Activated CD8-positive, alpha-beta memory T cell treated with anti-CD3 and anti-CD28 coated beads for 36 hours (primary cell): ENCODE measurements at regions not wholly inside any gene's neighbourhood (a gene's known extent, or its start where the extent isn't known, plus 50 kb on each side); places are given as distances from the start of the nearest gene placed in this dataset.

Experiments used
- CTCF ChIA-PET: fragments of 350-600 bp; sonication (Branson Sonifier 250); formaldehyde crosslinking; loops from one replicate; lab custom pipeline; 2021; ENCODE audit warnings: antibody characterized with exemption; lab: Charles Lee
- POLR2A ChIA-PET: fragments of 350-600 bp; sonication (Branson Sonifier 250); formaldehyde crosslinking; loops from one replicate; lab custom pipeline; 2021; ENCODE audit warnings: antibody characterized with exemption; lab: Charles Lee

- CTCF ChIA-PET: no interaction called here
- POLR2A ChIA-PET: no interaction called here
Measured at GRCh38 chr1:39151267-39151666, 53.2 kb upstream of the MACF1 start.

GRCh38 chr1:39152923-39153322, 51.6 kb upstream of the MACF1 start:
- ChIA-PET POLR2A (no interaction called here), CTCF (no interaction called here)

GRCh38 chr1:39153684-39154083, 50.8 kb upstream of the MACF1 start:
- CTCF ChIA-PET: no interaction called here
- POLR2A ChIA-PET: no interaction called here

DNA sequence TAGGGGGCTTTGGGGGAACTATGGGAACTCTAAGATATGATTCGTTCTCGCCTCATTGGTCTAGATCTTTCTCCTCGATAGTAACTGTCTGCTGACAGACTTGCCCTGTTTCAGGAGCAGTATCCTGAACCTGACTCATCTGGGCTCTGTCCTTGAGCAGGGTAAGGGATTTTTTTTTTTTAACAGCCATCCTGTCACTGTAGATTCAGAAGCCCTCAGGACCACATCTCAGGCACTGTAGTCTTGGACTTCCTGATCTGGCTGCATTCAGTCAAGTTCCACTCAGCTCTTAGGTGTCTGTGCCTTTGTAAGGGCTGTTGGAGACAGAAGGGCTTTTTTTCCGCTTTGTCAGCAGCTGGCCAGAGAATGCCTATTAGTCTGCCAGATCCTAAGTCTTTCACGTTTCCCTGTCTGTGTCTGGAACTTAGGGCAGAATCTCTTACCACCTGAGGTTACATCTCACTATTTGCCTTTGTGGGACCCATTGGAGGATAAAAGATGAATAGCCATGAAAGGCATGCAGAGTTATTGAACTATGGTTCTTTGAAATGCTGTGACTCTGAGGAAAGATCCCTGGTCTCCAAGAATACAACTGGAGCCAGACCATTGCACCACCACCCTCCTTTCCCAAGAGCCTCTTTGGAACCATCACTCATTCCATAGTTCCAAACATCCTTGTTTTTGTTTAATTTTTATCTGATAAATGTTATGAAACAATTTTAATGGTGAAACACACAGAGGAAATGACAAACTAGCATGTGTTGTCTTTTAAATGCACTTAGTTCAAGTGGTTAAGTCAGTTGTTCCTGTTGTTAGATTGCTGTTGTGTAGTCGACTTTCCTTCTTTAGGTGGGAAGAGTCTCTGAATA, 49.7 kb upstream of the MACF1 start:
- POLR2A ChIA-PET: no interaction called here

More for the DNA sequence above, 49.7 kb upstream of the MACF1 start:
- CTCF ChIA-PET: no interaction called here
